CD14-positive monocyte (primary cell): ENCODE measurements at regions not wholly inside any gene's neighbourhood (a gene's known extent, or its start where the extent isn't known, plus 50 kb on each side); places are given as distances from the start of the nearest gene placed in this dataset.
A peak's percentile ranks its signal among the peaks of the same experiment; 100 is the strongest.

Experiments
- DNase-seq, 3 donors: peaks; one replicate each; pipeline ENCODE4 v3.0.0-alpha.2; 2011 to 2022
- H2AFZ ChIP-seq: 2 replicates; pipeline ENCODE4 v1.6.0; 2012; ENCODE audit warnings: mild to moderate bottlenecking, low read depth, low read length, inconsistent platforms; ENCODE audit not compliant: insufficient read depth, poor library complexity, severe bottlenecking
- H3K27ac ChIP-seq, 2 donors: 1 replicate in 1 of 2; 2 replicates in 1 of 2; pipeline ENCODE4 v1.5.1; 2012 to 2013; ENCODE audit warnings: low read length in 2 of 2, control low read depth in 1 of 2, inconsistent platforms in 1 of 2, low read depth in 1 of 2, mild to moderate bottlenecking in 1 of 2
- H3K27me3 ChIP-seq, 2 donors: one replicate each; pipeline versions ENCODE4 v1.6.0 to v1.6.1; 2011 to 2013; ENCODE audit warnings: low read length in 2 of 2; ENCODE audit not compliant: control insufficient read depth in 2 of 2, insufficient read depth in 2 of 2
- H3K36me3 ChIP-seq, 2 donors: replicated peaks in 1 of 2; 1 replicate in 1 of 2; 2 replicates in 1 of 2; pipeline versions ENCODE4 v1.5.1 to v1.6.1; 2012 to 2013; ENCODE audit warnings: low read length in 2 of 2, control low read depth in 1 of 2, inconsistent platforms in 1 of 2, mild to moderate bottlenecking in 1 of 2; ENCODE audit not compliant: insufficient read depth in 2 of 2, control insufficient read depth in 1 of 2
- H3K4me1 ChIP-seq, 2 donors: 1 replicate in 1 of 2; 2 replicates in 1 of 2; pipeline versions ENCODE4 v1.5.1 to v1.6.1; 2012 to 2013; ENCODE audit warnings: low read length in 2 of 2, control low read depth in 1 of 2, inconsistent platforms in 1 of 2, mild to moderate bottlenecking in 1 of 2, moderate library complexity in 1 of 2; ENCODE audit not compliant: insufficient read depth in 2 of 2, control insufficient read depth in 1 of 2
- H3K4me2 ChIP-seq: replicated peaks from 2 replicates; pipeline ENCODE3; 2012; ENCODE audit warnings: low read length, moderate library complexity, mild to moderate bottlenecking; ENCODE audit not compliant: poor library complexity, severe bottlenecking; ENCODE audit errors: extremely low read depth
- H3K4me3 ChIP-seq, 3 experiments: fragments of 200-600 bp in 1 of 3; sonication (generic) in 1 of 3; replicated peaks in 1 of 3; 1 replicate in 2 of 3; 2 replicates in 1 of 3; pipeline ENCODE4 v1.5.1; 2011 to 2013; ENCODE audit warnings: low read length in 3 of 3, mild to moderate bottlenecking in 3 of 3, control low read depth in 2 of 3, low read depth in 2 of 3, inconsistent platforms in 1 of 3, moderate library complexity in 1 of 3
- H3K79me2 ChIP-seq: 2 replicates; pipeline ENCODE4 v1.6.0; 2012; ENCODE audit warnings: mild to moderate bottlenecking, control low read depth, inconsistent platforms, low read length, moderate library complexity; ENCODE audit not compliant: insufficient read depth
- H3K9ac ChIP-seq: 2 replicates; pipeline ENCODE4 v1.6.0; 2017; ENCODE audit warnings: low read length, mild to moderate bottlenecking; ENCODE audit not compliant: insufficient read depth, poor library complexity, severe bottlenecking
- H3K9me3 ChIP-seq, 2 donors: replicated peaks in 1 of 2; 1 replicate in 1 of 2; 2 replicates in 1 of 2; pipeline versions ENCODE4 v1.5.1 to v1.6.1; 2012 to 2013; ENCODE audit warnings: low read length in 2 of 2, control low read depth in 1 of 2; ENCODE audit not compliant: control insufficient read depth in 1 of 2, insufficient read depth in 1 of 2
- H4K20me1 ChIP-seq: 2 replicates; pipeline ENCODE4 v1.6.0; 2012; ENCODE audit warnings: mild to moderate bottlenecking, low read length, control low read depth, moderate library complexity; ENCODE audit not compliant: insufficient read depth
- H3K27ac Mint-ChIP-seq, 7 donors: one replicate each; pipeline ENCODE4 v1.8.0; 2020; ENCODE audit warnings: mild to moderate bottlenecking in 7 of 7, mixed read lengths in 7 of 7, moderate library complexity in 6 of 7, inconsistent platforms in 2 of 7
- H3K27me3 Mint-ChIP-seq, 3 donors: one replicate each; pipeline ENCODE4 v1.8.0; 2021 to 2022; ENCODE audit warnings: low read depth in 3 of 3, mild to moderate bottlenecking in 3 of 3, mixed read lengths in 3 of 3, moderate library complexity in 3 of 3, inconsistent platforms in 1 of 3
- H3K36me3 Mint-ChIP-seq, 2 donors: one replicate each; pipeline ENCODE4 v1.8.0; 2020; ENCODE audit warnings: mixed read lengths in 2 of 2, inconsistent platforms in 1 of 2, mild to moderate bottlenecking in 1 of 2
- H3K4me1 Mint-ChIP-seq: one replicate; pipeline ENCODE4 v1.8.0; 2020; ENCODE audit warnings: mild to moderate bottlenecking, mixed read lengths
- H3K4me3 Mint-ChIP-seq, 2 donors: one replicate each; pipeline ENCODE4 v1.8.0; 2020; ENCODE audit warnings: mild to moderate bottlenecking in 2 of 2, mixed read lengths in 2 of 2, moderate library complexity in 1 of 2
- H3K9me3 Mint-ChIP-seq, 7 donors: one replicate each; pipeline ENCODE4 v1.8.0; 2020 to 2022; ENCODE audit warnings: mixed read lengths in 7 of 7, mild to moderate bottlenecking in 6 of 7, moderate library complexity in 6 of 7, inconsistent platforms in 2 of 7
- WGBS: methylation state at CpG from one replicate; pipeline ENCODE4 v1.1.5; 2013; ENCODE audit warnings: missing lambda C conversion rate; ENCODE audit not compliant: insufficient coverage; 5-methylcytosine and 5-hydroxymethylcytosine counted together
- intact Hi-C, 2 donors: fragments of 100-400 bp; cut with micrococcal nuclease; formaldehyde crosslinking; loops; one replicate each; pipeline versions ENCODE4 v1.15.0 to v1.15.1; 2023
- TF ChIP-seq, protein P1 (sequence below): fragments of 200-600 bp; IDR thresholded peaks from one replicate; pipeline ENCODE4 v1.8.0; 2022; ENCODE audit warnings: antibody characterized with exemption, mild to moderate bottlenecking

DNA sequence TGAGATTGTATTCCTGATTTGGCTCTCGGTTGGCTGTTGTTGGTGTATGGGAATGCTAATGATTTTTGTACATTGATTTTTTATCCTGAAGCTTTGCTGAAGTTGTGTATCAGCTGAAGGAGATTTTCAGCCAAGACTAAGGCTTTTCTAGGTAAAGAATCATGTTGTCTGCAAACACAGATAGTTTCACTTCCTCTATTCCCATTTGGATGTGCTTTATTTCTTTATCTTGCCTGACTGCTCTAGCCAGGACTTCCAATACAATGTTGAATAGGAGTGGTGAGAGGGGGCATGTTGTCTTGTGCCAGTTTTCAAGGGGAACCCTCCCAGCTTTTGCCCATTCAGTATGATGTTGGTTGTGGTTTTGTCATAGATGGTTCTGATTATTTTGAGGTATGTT is 90.4 kb downstream of the CYP26B1 start:
- H3K36me3 ChIP-seq = no peaks in the 10 kb centered on the region
- H3K79me2 ChIP-seq = no peaks in the 10 kb centered on the region
- no peak overlapping the region for H3K9ac ChIP-seq
- no peaks in the 10 kb centered on the region for H3K4me1 ChIP-seq
- H4K20me1 ChIP-seq = no peaks in the 10 kb centered on the region
- intact Hi-C loops = no loop called here
- no peak overlapping the region for H3K4me2 ChIP-seq
- DNase-seq = peak in 1 of 3 donors; percentile 0
- Mint-ChIP-seq H3K27ac (no peak overlapping the region), H3K4me1 (no peaks in the 10 kb centered on the region), H3K27me3 (peaks cover 0 to 4% (median 1%) of the 10 kb centered on the region in 3 donors), H3K4me3 (no peak overlapping the region), H3K36me3 (no peaks in the 10 kb centered on the region), H3K9me3 (peaks cover 0 to 15% (median 6%) of the 10 kb centered on the region in 7 donors)
- H3K27me3 ChIP-seq = no peaks in the 10 kb centered on the region
- no CpG with 5 or more reads among the region's 1 CpG for WGBS
- H2AFZ ChIP-seq = no peak overlapping the region
- TF ChIP-seq, protein P1, sequence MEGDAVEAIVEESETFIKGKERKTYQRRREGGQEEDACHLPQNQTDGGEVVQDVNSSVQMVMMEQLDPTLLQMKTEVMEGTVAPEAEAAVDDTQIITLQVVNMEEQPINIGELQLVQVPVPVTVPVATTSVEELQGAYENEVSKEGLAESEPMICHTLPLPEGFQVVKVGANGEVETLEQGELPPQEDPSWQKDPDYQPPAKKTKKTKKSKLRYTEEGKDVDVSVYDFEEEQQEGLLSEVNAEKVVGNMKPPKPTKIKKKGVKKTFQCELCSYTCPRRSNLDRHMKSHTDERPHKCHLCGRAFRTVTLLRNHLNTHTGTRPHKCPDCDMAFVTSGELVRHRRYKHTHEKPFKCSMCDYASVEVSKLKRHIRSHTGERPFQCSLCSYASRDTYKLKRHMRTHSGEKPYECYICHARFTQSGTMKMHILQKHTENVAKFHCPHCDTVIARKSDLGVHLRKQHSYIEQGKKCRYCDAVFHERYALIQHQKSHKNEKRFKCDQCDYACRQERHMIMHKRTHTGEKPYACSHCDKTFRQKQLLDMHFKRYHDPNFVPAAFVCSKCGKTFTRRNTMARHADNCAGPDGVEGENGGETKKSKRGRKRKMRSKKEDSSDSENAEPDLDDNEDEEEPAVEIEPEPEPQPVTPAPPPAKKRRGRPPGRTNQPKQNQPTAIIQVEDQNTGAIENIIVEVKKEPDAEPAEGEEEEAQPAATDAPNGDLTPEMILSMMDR = no peak
- H3K4me3 ChIP-seq = no peak overlapping the region
- no peaks in the 10 kb centered on the region for H3K9me3 ChIP-seq
- H3K27ac ChIP-seq = no peak overlapping the region

DNA sequence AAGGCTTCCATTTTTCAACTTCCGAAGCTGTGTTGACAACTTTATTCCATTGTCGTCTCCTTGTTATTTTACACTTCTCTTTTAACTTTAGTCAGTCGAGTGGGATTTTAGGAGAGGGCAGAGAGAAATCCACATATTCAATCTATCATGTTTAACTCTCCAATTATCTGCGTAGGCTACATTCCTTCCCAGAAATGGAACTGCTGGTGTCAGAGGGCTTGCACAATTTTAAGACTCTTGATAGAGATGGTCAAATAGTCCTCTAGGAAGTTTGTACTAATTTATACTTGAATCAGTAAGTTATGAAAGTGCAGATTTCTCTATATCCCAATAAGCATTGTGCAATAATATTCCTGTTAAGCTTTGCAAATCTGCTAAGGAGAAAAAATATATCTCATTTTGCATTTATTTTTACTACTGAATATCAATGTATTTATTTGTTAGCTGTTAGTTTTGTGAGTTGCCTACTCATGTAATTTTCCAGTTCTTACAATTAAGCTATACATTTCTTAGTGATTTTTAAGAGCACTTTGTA is 95.6 kb downstream of the CYP26B1 start:
- peaks cover 0 to 2% (median 2%) of the 10 kb centered on the region in 3 donors for H3K27me3 Mint-ChIP-seq
- Histone ChIP-seq H3K36me3 (no peaks in the 10 kb centered on the region), H3K79me2 (no peaks in the 10 kb centered on the region), H2AFZ (no peak overlapping the region), H3K27me3 (no peaks in the 10 kb centered on the region), H3K4me2 (no peak overlapping the region), H3K9me3 (peaks cover 0 to 7% of the 10 kb centered on the region in 2 donors), H3K4me3 (no peak overlapping the region), H4K20me1 (no peaks in the 10 kb centered on the region), H3K9ac (no peak overlapping the region), H3K27ac (no peak overlapping the region), H3K4me1 (no peaks in the 10 kb centered on the region)
- no peak overlapping the region for H3K4me3 Mint-ChIP-seq
- no peaks in the 10 kb centered on the region for H3K4me1 Mint-ChIP-seq
- no CpG with 5 or more reads among the region's 4 CpGs for WGBS
- H3K9me3 Mint-ChIP-seq = peaks cover 0 to 11% (median 9%) of the 10 kb centered on the region in 7 donors
- intact Hi-C loops = no loop called here
- H3K27ac Mint-ChIP-seq = no peak overlapping the region
- no peaks in the 10 kb centered on the region for H3K36me3 Mint-ChIP-seq
- TF ChIP-seq, protein P1 = no peak
- DNase-seq = no peak
